HG03565 (cell line): ENCODE measurements at regions not wholly inside any gene's neighbourhood (a gene's known extent, or its start where the extent isn't known, plus 50 kb on each side); places are given as distances from the start of the nearest gene placed in this dataset.
"Not testable (repeated sequence)": the region's sequence is repeated elsewhere in the genome, so short reads cannot be mapped to it uniquely, and the experiment has no call there.

Experiments
- ATAC-seq: cut with Tn5 transposase; IDR thresholded peaks from one replicate; pipeline ENCODE4 v1.9.1; 2021; ENCODE audit warnings: mild to moderate bottlenecking, moderate library complexity; ENCODE audit not compliant: unreplicated experiment

DNA sequence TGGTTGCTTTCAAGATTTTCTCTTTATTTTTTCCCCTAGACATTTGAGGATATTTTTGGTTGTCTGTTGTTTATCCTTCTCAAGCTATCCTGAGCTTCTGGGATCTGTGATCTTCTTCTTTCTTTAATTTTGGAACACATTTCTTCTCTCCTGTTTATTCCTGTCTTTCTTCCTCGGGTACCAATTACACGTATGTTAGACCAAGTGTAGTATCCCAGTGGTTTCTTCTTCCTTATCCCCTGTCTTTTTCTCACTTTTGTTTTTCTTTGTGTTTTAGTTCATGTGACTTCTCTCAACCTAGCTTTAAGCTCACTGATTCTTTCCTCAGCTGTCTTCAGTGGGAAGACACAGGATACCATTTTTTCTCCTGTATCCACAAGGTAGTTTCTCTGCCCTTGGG lies 120.0 kb downstream of the GALR1 start:
- ATAC-seq, result no peak

DNA sequence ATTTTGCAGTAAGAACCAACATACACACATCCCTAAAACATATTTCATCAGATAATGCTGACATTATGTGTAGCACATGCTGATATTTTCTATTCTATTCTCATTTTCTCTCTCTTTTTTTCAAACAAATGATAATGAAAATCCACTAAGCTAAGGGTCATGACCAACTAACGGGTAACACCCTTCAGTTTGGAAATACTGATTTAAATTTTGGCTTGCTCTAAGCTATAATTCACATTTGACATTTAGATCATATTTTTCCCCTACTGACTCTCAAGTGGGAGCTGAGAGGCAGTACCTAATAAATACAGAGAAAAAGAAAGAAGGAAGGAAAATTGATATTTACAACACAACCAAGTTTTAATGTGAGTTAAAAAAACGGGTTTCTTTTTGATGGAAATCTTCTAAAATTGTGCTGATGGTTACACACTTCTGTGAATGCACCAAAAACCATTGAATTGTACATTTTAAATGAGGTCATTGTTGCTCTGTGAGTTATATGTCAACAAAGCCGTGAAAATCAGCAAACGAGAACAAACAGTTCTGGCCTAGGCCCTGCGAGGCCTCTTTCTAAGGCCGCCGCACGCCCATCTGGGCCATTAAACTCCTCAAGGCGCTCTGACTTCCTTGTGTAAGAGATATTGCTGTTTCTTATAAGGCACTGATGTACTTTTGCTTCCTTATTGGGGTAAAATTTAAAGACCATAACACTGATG lies 124.2 kb downstream of the GALR1 start:
- no peak for ATAC-seq

DNA sequence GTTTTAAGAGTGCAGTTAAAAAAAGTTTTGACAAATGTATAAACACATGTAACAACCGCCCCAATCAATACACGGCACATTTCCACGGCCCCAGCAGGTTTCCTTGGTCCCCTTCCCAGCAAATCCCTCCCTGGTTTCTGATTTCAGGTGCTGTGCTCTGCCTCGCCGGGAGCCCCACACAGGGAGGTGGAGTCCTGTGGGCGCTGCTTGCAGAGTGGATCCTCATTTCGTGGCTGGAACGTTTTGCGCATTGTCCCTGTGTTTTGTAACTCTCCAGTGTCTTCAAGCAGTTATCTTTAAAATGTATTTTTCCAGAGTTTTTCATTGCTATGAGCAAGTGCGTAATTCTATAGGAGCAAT lies 124.8 kb downstream of the GALR1 start:
- ATAC-seq, result no peak

DNA sequence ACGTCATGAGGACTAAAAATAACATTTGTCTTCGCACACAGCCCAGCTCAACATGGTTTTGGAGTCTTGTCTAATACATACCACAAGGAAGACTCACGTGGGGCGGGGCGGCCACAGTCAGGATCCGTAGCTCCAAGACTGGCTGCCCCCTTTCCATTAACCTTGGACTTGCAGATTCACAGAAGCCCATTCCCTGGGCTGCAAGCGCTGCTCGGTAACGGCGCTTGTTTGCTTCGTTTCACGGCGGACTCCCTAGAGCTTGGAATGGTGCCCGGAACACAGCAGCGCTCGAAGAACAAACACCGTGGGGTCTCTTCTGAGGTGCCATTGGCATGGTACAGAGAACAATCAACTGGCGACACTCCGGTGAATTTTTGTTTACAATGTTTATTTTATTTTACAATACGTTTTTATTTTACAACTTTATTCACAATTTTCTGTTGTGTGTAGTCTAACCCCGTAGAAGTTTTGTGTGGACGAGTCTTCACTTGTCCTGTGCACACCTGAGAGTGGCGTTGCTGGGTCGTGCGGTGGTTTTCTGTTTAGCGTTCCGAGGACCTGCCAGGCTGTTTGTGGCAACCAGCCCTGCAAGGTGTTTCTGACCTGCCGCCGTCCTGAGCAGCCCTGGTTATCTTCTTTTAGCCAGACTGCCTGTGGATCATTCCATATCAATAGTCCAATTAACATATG lies 126.5 kb downstream of the GALR1 start:
- ATAC-seq, result no peak

DNA sequence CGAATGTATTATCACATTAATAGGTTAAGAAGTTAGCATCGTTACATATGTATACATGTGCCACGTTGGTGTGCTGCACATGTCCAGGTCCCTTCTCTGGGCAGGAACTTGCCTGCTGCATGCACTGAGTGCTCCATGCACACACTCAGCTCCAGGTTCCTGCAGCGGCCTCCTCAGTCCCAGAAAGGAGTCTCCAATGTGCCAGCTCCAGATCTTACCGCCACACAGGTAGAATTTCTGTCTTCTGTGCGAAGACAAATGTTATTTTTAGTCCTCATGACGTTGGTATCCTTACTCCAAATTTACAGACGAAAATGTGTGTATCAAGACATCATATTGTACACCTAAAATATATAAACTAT lies 127.1 kb downstream of the GALR1 start:
- ATAC-seq, result no peak

DNA sequence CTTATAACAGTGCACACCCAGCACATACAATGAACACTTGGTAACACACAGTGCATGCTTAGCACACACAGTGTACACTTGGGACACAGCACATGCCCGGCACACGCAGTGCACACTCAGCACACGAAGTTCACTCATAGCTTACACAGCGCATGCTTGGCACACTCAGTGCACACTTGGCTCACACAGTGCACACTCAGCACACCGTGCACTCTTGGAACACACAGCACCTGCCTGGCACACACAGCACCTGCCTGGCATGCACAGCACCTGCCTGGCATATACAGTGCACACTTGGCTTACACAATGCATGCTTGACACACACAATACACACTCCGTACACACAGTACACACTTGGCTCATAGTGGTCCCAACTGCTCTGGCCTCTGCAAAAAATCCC lies 128.2 kb downstream of the GALR1 start:
- no peak for ATAC-seq

DNA sequence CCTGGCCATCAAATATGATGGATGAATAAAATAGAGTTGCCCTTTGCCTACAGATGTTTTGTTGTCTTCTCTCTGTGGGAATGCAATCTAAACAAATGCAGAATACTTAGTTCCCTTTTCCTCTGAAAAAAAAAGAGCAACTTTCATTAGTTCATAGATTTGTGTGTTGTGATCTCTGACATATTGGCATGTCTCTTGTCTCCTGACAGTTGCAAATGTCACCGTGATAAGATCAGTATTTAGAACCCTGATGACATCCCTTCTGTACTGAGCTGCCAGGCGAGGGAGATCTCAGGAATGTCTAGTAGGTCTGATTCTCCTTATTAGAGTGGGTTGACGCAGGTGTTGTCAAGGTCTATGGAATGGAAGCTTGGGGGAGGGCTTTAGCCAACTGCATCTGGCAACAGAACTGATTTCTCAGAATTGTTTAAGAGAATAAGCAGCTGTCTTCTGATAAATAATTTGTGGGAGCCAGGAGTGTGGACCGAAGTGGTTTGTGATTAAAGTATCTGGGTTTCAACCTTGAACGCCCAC lies 130.4 kb downstream of the GALR1 start:
- no peak for ATAC-seq

DNA sequence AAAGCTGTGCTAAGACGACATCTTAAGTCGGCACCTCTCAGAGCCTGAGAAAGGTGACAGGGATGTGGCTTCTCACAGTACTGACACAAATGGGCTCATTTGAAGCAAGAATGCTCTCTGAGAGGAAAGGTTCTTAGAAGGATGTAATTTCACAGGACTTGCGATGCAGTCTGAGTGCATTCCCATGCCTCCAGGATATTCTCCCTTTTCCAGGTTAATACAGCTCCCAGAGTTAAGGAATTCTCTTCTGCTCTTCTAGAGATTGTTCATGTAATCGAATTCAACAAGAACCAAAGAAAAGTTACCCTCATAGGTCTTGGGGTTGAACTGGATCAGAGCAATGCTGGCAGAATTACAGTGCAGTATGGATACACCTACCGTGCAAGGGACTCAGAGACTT lies 131.0 kb downstream of the GALR1 start:
- no peak for ATAC-seq

DNA sequence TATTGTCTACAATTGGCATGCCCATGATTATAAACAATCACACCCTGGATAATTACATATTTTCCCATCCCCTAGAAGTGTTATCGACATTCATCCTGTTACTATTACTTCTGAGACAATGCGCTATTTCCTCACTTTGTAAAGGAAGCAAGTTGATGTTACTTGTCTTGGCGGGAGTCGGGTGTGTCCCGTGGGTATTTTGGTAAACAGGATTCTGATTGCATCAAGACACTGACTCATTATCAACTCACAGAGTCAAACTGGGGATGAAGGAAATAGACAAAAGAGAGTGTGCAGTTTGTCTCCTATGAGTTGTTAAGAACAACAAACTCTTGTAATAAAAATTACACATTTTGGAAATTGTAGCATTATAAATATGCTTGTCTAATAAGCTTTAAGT lies 142.7 kb downstream of the GALR1 start:
- ATAC-seq, result no peak

DNA sequence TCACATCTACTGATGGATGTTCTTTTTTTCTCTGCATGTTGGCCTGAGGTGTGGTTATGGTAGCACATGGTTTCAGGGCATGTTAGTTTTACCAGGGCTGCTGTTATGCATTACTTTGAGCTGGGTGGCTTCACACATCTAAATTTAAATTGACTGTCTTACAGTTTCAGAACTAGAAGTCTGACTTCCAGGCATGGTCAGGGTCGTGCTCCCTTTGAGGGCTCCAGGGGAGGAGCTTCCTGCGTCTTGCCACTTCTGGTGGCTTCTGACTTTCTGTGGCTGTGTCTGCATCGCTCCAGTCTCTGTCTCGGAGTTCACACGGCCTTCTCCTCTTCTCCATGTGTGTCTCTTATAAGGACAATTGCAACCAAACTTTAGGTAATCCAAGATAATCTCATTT lies 143.9 kb downstream of the GALR1 start:
- no peak for ATAC-seq

DNA sequence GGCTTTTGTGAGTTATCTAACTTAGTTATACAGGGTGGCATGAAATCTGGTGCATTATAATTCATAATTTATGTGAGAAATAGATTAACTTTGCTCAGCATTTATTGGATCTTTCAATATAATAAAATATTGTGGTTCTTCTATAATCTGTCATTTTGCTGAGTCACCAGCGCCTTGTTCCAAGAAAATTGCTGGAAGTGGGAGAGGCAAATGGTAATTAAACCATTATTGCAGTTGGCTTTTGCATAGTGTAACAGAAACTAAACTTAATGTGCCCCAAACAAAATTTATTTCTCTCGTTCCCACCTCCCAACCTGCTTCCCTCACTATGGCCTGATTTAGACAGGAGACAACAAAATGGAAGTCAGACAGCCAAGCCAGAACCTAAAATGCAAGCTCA lies 146.3 kb downstream of the GALR1 start:
- no peak for ATAC-seq

DNA sequence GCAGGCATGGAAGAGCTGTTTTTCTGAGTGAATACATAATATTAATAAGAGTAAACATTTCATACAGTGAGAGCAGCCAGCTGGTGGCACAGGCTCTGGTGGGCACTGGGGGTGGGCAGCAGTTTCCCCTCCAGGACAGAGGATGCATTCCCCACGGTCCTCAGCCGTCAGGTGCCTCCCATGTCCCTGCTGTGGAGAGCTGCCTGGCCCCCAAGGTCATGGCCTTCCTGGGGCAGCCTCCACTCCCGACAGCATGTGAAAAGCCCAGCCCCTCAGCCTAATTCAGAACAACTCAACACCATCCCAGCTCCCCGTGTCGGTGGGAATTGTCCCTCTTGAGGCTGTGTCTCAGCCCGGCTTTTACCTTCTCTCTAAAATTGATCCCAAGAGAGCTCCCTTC lies 147.4 kb downstream of the GALR1 start:
- ATAC-seq, result no peak

DNA sequence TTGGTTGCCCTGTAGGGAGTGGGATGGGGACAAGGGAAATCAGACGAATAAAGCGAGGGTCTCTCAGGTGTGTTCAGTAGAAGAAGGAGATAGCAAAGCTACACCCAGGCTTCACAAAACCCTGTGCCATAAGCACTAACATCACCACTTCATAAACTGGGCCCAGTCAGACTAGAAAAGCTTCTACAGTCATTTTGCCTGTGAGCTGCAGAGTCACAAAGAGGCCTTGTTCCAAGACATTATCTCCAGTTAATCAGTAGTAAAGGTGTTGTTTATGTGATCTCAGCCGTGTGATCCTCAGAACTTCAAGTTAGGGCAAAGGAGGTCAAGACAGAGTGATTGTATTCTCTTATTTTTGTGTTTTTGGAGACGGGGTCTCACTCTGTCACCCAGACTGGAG lies 148.0 kb downstream of the GALR1 start:
- no peak for ATAC-seq

DNA sequence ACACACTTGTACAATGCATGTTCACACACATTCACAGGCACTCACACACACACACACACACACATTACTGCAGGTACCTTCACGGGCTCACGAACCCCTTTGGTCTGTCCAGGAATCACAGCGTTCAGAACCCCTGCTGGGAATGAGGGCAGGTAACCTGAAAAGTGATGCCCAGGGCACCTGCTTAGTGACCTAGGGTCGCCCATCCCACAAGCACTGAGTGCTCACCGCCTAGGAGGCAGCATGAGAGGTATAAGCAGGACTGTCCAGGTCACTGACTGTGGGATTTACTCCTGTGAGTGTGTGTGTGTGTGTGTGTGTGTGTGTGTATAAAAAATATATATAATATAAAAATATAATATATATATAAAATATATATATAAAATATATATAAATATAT lies 150.9 kb downstream of the GALR1 start:
- no peak for ATAC-seq

DNA sequence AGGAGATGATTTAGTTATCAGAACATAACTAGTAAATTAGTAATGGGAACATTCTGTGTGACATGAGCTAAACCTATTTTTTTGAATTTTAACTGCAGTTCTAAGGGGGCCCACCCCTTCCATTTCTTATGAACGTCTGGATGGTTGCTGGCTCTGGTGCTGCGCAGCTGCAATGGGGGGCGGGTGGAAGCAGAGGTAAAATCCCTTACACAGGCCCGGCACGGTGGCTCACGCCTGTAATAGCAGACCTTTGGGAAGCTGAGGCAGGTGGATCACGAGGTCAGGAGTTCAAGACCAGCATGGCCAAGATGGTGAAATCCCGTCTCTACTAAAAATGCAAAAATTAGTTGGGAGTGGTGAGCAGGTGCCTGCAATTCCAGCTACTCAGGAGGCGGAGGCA lies 151.5 kb downstream of the GALR1 start:
- ATAC-seq, result no peak

DNA sequence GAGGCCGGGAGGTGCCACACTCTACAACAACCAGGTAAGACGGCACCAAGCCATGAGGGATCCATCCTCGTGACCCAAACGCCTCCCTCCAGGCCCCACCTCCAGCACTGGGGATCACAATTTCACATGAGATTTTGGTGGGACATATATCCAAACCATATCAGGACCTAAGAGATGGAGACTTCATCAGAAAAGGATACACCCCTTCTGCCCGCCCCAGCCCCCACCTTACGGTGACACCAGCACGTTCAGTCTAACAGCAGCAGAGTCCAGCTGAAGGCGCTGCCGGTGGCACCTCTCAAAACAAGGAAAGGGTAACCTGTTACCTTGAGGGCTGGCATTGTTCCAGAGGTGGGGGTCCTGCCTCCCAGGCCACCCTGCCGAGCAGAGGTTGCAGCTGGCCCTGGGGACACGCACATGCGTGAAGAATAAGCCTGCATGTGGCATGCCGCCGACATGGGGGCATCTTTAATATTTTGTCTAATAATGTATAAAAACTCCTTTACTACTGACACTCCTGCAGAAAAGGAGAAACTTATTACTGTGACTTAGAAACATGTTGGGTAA lies 154.4 kb downstream of the GALR1 start:
- no peak for ATAC-seq

DNA sequence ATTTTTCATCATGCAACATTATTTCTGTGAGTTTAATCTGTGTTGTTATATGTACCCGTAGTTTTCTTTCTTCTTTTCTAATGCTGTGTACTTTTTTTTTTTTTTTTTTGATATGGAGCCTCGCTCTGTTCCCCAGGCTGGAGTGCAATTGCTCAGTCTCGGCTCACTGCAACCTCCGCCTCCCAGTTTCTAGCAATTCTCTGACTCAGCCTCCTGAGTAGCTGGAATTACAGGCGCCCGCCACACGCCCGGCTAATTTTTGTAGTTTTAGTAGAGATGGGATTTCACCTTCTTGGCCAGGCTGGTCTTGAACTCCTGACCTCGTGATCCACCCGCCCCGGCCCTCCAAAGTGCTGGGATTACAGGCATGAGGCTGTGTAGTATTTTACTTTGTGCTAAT lies 155.4 kb downstream of the GALR1 start:
- no peak for ATAC-seq

DNA sequence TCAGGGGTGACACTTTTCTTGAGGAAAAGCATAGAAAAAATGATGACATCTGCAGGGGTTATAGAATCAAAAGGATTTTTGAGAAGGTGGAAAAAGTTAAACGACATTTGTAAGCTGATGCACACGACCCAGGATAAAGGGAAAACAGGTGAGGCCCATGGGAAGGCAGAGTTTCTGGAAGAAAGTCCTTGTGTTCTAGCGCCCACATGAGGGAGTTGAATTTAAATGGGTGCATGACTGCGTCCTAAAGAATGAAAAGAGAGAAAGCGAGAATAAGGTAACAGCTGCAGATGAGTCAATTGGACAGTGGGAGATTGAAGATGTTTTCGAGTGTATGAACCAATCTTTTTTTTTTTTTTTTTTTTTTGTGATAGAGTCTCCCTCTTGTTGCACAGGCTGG lies 158.1 kb downstream of the GALR1 start:
- ATAC-seq, result no peak

DNA sequence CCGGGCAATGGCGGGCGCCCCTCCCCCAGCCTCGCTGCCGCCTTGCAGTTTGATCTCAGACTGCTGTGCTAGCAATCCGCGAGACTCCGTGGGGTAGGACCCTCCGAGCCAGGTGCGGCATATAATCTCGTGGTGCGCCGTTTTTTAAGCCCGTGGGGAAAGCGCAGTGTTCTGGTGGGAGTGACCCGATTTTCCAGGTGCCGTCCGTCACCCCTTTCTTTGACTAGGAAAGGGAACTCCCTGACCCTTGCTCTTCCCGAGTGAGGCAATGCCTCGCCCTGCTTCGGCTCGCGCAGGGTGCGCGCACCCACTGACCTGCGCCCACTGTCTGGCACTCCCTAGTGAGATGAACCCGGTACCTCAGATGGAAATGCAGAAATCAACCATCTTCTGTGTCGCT lies 171.9 kb downstream of the GALR1 start:
- not testable (repeated sequence) for ATAC-seq

DNA sequence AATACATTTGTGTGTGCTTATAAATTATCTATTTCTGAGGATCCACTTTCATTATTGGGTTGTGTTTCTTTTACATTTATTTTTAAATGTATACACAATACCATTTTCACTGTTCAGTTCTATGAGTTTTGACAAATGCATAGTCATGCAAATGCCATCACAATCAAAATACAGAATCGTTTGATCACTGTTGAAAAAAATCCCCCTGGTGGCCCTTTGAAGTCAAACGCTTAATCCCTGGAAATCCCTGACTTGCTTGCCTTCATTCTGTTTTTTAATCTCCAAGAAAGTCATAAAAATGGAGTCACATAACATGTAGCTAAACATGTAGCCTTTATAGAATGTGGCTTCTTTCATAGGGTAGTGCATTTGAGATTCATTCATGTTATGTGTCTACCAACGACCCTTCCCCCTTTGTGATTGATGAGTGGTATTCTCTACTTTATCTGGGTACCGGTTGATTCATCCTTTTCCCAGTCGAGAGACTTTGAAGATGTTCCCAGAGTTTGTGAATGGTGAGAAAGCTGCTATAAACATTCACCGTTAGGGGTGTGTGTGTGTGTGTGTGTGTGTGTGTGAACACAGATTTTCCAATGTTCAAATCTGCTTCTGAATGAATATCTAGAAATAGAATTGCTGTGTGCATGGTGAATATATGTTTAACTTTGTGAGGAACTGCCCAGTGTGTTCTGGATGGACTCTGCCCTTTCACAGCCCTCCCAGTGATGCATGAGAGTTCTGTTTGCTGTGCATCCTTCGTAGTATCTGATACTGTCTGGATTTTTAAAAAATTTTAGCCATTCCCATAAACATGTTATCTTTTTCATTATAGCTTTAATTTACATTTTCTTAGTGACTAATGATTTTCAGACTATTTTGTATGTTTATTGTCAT lies 173.6 kb downstream of the GALR1 start:
- ATAC-seq, result no peak

DNA sequence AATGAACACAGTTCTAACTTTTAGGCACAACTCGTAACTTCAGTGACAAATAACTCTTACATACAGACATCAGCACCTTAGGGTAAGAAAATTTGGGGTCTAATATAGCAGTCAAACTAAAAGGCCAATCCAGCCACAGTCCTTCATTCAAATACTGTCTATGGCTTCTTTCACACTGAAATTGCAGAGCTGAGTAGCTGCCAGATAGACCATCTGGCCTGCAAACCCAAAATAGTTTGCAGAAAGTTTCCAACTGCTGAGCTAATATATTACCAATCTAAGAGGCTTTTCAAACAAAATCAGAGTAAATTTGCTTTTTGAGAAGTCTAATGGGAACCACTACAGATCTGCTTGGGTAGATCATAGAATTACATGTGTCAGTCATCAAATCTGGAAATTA lies 183.4 kb downstream of the GALR1 start:
- no peak for ATAC-seq
